ENCODE measurements at regions not wholly inside any gene's neighbourhood (a gene's known extent, or its start where the extent isn't known, plus 50 kb on each side); places are given as distances from the start of the nearest gene placed in this dataset.
A peak's percentile ranks its signal among the peaks of the same experiment; 100 is the strongest.
"Not testable (repeated sequence)": the region's sequence is repeated elsewhere in the genome, so short reads cannot be mapped to it uniquely, and the experiment has no call there.

DNA sequence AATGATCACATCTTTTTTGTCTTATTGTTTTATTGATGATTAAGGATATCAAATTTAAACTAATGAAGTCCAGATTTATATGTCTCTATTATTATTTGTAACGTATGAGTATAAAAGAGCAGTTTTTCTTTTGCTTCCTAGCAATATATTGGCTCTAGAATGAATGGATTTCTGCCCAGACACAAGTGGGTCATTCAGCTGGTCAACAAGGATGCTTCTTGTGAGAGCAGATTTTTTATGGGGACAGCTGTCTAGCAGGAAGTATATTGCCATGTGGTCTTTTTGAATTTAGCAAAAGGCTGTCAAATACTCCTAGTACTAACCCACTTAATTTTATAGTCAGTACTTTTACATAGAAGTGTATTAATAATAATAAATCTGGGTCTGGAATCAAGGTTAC lies 1071.1 kb upstream of the FLRT2 start:
- DNase-seq: no peak
- intact Hi-C loops (cut with DNase I): no loop called here

DNA sequence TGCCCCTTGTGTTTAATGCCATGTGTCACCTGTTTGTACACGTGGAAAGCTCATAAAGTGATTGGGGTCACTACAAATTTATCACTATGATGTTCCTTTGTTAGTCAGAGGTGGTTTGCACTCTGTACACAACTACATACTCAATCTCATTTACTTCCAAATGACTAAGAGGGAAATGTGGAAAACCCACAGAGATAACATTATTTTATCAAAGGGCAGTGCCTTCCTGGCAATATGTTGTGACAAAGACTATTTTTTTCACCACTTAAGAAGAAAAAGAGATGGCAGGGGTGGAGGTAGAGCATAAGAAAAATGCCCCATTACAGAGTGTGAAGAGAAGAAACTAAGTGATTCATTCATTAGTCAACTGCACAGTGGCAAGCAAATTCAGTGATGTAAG lies 1064.1 kb upstream of the FLRT2 start:
- intact Hi-C loops (cut with DNase I): no loop called here
- DNase-seq: no peak

DNA sequence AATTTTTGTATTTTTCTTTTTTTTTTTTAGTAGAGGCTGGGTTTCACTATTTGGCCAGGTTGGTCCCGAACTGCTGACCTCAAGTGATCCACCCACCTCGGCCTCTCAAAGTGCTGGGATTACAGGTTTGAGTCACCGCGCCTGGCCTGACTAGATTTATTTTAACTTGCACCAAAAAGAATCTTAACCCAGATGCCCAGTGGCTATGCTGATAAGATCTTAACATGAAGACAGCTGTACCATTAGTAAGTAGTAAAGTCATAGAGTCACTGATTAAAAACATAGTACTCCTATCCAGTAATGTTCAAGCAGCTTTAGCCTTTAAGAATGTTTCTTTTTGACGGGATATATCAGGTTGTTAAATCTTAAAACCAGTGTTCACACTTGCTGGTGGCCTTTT lies 1061.8 kb upstream of the FLRT2 start:
- intact Hi-C loops (cut with DNase I): no loop called here
- DNase-seq: no peak

DNA sequence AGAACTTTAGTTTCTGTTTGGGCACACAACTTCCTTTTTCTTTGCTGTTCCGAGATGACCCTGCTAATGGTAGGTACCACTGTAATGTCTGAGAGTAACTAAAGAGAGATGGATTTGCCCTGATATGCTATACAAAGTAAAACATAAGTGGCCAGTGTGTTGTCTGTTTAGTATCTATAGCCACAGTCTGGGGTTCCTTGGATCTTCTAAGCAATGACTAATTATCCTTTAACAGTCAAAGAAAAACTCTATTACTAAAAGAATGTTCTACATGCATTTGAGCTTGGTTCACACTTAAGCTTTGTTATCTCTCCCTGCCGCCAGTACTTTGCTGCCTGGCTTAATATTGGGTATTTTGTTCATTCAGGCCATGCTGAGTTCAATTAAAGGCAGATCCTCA lies 1051.9 kb upstream of the FLRT2 start:
- DNase-seq: no peak
- intact Hi-C loops (cut with DNase I): no loop called here

DNA sequence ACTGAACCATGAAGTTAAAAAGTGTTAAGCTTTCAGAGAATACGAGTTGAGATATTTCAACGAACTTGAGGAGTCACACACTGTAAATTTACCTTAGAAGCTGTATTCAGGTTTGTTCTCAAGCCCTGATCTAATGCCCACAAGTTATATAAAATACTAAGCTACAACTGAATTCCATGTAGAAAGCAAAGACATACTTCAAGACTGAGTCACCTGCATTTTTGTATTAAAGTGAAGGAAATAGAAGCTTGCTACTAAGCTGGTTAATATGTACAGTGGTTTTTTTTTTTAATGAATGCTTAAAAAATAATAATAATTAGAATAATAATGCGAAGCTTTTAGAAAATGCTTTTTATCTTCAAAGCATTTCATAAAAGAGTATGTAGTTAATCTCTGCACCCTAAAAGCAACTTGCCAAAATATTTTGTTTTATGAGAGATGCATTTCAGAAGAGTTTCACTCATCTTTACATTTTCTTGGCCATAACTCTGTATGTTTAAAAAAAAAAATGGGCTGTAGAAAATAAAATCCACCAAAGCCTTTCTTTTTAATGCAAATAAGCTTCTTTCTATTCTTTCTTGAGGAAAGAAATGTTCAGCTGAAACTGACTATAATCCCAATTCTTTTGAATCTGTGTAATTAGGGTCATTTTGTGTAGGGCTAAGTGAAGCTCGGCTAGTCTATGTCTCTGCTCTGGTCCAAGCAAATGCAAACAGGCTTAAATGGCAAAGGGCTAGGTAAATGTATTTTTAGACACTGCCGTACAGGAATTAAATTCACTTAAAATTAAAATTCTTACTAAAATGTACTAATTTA lies 1047.5 kb upstream of the FLRT2 start:
- intact Hi-C loops (cut with DNase I): no loop called here
- DNase-seq: no peak

DNA sequence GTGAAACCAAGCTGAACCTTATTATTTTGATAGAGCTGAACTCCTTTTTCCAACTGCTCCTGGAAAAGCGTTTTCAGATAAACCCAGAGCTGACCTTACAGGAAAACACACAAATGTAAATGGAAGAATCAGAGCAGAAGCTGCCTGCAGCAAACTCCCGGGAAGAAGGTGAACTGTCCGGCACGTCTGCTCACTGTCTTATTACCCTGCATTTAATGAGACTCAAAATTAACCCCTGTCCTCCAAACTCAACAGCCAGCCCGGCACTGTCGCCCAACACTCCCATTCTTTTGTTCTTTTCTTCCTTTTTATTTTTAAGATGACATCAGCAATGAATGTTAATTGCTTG lies 1046.9 kb upstream of the FLRT2 start:
- DNase-seq: no peak

DNA sequence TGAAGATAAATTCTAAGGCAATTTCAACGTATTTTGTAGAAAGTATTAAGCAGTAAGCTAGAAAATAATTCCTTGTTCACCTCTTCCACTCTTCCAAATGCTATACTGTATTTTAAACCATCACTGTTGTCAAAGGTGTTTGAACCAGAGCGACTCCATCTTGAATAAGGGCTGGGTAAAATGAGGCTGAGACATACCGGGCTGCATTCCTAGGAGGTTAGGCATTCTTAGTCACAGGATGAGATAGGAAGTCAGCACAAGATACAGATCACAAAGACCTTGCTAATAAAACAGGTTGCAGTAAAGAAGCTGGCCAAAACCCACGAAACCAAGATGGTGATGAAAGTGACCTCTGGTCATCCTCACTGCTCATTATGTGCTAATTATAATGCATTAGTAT lies 1045.7 kb upstream of the FLRT2 start:
- DNase-seq; intact Hi-C loops (cut with DNase I): not testable (repeated sequence)

More for the DNA sequence above, 1046.9 kb upstream of the FLRT2 start:
- intact Hi-C loops (cut with DNase I): no loop called here

DNA sequence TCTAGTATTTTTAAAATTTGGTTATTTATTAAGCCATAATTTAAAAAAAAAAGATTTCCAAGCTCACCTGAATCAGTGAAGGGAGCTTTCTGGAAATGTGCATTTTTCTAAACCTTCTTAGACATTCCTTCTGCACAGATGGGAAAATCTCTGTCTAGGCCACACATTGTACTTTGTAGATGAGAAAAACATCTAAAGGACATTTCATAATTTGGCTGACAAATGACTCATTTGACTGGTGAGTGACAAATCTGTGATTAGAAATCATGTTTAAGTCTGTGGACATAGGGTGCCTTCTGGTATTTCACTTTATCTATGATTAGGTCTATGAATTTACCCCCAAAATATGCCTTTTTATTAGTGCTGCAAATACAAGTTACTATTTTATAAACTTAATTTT lies 1044.9 kb upstream of the FLRT2 start:
- no peak for DNase-seq
- intact Hi-C loops (cut with DNase I): no loop called here

DNA sequence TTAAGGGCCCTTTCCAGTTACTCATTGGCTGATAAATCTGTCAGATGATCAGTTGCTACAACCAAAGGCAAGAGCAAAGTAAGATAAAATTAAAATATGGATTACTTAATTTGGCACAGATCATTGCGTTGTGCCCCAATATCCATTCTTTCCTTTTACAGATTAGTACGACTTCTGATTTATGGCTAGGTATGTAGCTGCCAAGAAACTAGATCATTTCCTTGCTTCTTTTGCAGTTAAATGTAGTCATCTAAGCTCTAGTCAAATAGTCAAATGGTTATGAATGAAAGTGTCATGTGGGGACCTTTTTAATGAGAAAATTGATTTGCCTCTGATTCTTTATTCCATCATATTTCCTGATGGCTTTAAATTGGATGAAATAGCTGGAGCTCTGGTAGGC lies 1039.9 kb upstream of the FLRT2 start:
- intact Hi-C loops (cut with DNase I): no loop called here
- no peak for DNase-seq

DNA sequence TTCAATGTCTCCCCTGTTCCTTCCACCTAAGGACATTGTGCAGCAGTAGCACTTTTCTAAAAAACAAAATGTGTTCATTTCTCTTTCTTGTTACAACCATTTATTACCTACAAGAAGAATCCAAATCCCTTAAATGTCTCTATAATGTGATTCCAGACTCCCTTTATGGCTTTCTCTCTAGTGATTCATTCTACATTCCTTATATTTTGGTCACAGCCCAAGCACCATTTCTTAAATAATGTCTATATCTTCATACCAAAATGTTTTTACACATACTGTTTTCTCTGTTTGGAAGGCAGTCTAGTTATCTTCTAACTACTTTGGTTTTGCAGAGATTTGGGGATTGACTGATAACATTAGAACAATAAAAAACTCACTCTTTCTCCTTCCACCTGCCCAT lies 1037.3 kb upstream of the FLRT2 start:
- intact Hi-C loops (cut with DNase I): no loop called here
- DNase-seq: no peak

DNA sequence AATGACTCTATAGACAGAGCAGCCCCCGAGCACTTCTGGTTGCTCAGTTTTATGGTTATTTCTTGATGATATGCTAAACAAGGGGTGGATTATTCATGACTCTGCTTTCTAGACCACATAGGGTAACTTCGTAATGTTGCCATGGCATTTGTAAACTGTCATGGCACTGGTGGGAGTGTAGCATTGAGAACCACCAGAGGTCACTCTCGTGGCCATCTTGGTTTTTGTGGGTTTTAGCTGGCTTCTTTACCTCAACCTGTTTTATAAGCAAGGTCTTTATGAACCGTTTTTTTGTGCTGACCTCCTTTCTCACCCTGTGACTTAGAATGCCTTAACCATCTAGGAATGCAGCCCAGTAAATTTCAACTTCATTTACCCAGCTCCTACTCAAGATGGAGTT lies 1036.2 kb upstream of the FLRT2 start:
- intact Hi-C loops (cut with DNase I): no loop called here

DNA sequence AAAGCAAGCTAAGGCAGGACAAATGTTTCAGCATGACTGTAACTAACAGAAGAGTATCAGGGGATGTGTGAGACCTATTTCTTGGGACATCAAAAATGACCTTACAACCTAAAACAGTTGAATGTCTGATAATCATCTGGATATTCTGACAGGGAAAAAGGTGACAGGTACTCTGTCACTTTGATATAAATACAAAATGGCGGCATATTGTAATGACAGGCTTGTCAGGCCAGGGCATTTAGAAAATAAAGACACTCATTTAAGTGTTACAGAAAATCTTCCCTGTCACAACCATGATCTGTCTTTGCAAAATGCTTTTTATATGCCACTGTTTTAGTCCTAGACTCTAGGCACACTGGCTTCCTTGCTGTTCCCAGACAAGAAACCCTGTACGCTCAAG lies 1033.3 kb upstream of the FLRT2 start:
- intact Hi-C loops (cut with DNase I): no loop called here
- no peak for DNase-seq

More for the DNA sequence above, 1036.2 kb upstream of the FLRT2 start:
- no peak for DNase-seq

DNA sequence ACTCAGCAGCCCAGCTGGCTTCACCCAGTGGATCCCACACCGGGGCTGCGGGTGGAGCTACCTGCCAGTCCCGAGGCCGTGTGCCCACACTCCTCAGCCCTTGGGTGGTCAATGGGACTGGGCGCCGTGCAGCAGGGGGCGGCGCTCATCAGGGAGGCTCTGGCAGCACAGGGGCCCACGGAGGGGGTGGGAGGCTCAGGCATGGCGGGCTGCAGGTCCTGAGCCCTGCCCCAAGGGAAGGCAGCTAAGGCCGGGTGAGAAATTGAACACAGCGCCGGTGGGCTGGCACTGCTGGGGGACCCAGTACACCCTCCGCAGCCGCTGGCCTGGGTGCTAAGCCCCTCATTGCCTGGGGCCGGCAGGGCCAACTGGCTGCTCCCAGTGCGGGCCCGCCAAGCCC lies 1017.1 kb upstream of the FLRT2 start:
- intact Hi-C loops (cut with DNase I): not testable (repeated sequence)

DNA sequence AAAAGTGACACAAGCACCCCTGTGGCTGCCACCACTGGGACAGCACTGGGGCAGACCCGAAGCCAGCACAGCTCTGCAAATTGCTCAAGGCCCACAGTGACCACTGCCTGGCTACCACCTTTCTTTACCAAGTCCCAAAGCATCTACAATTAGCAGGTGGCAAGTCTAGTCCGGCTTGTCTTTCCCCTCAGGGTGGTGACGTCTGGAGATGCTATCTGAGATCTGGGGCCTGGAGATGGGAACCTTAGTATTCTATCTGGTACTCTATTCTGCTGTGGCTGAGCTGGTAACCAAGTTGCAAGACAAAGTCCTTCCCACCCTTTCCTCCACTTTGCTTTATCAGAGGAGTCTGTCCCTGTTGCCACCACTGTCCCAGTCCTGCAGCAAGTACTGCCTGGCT lies 1010.1 kb upstream of the FLRT2 start:
- intact Hi-C loops (cut with DNase I): no loop called here
- peak in 1 of 10 donors; percentile 12 for DNase-seq

More for the DNA sequence above, 1017.1 kb upstream of the FLRT2 start:
- DNase-seq: peak in 3 of 10 donors; percentile 39 to 76 (median 52)

DNA sequence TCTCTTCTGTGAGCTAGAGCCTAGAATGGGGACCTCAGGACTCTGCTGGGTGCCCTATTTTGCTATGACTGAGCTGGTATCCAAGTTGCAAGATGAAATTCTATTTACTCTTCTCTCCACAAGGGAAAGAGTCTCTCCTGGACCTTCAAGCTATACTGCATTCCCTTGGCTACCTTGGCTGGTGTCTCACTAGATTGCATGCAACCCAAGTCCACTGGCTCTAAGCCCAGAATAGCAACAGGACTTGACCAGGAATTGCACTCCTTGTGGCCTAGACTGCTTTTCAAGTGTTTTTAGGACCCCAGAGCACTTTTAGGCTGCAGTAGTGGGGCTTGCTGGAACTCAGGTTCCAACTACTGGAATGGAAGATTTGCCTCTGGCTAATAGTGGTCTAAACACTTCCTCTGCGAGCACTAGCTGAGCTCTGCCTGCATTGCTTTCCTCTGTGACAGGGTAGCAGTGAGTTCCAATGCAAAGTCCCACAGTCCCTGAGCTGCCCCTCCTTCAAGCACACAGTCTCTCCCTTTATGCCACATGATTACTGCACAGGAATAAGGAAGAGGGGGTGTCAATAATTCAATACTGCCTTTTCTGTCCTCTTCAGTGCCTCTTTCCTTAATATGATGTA lies 1009.1 kb upstream of the FLRT2 start:
- DNase-seq: no peak
- intact Hi-C loops (cut with DNase I): no loop called here

DNA sequence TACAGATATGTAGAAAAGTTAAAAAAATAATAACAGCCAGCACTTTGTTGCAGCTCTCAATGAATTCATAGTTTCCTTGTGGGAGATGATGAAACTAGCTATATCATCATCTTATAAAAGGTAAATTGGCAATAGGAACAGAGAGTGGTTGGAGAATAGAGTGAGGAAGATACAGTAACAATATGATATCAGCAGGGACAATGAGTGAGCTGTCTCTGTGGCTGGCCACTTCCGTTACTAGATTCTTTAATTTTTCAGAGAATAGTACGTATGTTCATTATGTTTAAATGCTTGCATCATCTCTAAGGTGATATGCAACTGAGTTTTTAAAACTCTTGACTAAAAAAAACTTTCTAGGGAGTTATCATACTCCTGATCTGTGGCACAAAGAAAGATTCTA lies 1006.2 kb upstream of the FLRT2 start:
- intact Hi-C loops (cut with DNase I): no loop called here

DNA sequence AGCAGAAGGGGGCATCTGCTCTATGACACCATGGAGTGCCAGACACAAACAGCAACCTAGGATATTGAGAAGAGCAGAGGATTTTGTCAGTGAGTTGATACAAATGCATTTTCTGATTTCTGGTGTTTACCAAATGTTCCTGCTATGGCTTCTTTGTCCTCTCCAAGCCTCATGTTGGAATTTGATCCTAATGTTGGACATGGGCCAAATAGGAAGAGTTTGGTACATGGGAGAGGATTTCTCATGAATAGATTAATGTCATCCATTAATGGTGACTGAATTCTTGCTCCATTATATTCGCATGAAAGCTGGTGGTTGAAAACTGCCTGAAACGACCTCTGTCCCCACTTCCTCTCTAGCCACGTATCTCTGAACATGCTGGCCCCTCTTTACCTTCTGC lies 1002.2 kb upstream of the FLRT2 start:
- intact Hi-C loops (cut with DNase I): no loop called here
- no peak for DNase-seq

More for the DNA sequence above, 1006.2 kb upstream of the FLRT2 start:
- no peak for DNase-seq

DNA sequence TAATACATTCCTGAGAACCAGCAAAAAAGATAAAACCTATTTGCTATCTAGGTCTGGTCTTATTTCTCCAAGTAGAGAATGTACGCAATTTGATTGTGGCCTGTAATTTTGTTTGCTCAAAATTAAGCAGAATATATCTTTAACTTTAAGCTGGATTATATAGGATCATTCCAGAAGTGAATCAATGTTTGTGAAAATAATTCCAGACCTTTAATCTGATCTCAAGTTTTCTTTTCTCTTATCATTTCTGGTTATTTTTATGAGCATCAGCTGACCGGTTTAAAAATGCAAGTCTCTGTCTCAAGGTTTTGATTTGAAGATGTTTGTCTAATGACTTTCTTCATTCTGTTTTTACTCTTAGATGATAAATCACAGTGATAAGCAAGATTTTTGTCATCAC lies 997.9 kb upstream of the FLRT2 start:
- intact Hi-C loops (cut with DNase I): no loop called here
- DNase-seq: no peak

DNA sequence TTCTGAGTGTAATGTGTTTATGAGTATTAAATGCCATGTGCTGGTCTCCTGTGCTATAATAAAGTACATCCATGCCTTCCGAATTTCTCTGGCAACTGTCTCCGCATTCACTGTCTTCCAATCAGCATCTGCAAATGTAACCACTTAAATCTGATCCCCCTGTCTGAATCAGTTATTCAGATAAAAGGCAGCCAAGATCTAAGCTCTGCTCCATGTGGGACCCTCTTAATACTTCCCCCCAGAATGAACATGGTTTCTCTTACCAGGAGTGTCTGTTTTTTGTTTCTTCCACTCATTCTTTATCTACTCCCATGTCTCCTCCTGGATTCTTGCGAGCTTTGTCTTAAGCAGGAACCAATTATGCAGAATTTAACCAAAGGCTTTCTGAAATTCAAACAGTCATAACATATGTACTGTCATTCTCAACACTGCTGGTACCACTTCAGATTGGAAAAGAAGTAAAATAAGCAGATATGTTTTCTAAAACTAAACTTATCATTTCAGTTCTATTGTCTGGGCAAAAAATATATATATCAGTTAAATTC lies 996.7 kb upstream of the FLRT2 start:
- DNase-seq: no peak
- intact Hi-C loops (cut with DNase I): no loop called here

DNA sequence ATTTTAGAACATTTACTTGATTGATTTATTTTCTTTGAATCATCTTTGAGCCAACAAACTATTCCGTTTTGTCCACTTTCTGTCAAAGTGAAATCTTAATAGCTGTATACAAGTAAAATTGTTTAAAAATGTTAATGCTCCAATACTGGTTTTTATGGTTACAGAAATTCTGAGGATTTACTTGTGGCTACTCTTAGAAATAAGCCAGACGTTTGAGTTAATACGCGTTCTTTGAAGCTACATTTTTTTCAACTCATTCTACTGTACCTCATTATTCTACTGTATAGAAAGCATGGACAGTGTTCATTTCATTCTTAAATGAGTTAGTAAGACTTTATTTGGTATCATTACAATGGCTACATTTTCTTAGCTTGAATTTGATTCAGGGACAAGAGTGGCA lies 996.2 kb upstream of the FLRT2 start:
- intact Hi-C loops (cut with DNase I): no loop called here
- DNase-seq: no peak

DNA sequence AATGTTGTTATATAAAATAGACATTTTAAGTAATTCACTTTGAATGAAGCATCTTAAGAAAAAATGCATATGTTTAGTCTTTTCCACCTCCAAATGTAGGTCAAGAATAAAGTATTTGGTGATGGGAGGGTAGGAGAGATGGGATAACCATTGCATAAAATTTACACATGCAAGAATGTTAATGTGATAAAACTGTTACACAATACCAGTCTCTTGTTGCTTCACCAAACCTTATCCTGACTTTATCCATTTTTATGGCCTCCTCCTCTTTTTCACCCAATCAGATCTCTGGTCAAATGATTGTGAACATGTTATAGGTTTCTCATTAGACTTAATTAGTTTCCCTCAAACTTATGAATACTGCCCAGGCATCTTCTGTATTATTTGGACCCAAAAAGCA lies 994.5 kb upstream of the FLRT2 start:
- intact Hi-C loops (cut with DNase I): no loop called here
- DNase-seq: no peak

DNA sequence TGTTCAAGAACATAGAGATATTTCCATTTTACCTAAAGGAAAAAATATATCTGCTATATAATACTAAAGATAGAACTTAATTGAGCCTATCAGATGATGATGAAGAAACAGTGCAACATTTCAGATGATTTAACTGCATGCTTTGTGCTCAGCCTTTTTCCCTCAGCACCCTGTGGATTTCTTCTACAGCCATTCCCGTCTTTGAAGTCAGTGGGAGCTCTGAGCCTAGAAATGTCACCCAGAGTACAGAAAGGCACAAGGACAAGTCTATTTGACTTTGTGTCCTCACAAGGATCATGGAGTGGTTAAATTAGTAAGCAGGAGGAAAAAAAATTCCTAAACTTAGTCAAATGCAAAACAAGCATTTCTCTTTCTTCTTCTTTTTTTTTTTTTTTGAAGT lies 994.0 kb upstream of the FLRT2 start:
- intact Hi-C loops (cut with DNase I): no loop called here
- no peak for DNase-seq

Data from posterior cingulate gyrus (tissue), 11 donors.